GM19395 (cell line): ENCODE measurements at regions not wholly inside any gene's neighbourhood (a gene's known extent, or its start where the extent isn't known, plus 50 kb on each side); places are given as distances from the start of the nearest gene placed in this dataset.
"Not testable (repeated sequence)": the region's sequence is repeated elsewhere in the genome, so short reads cannot be mapped to it uniquely, and the experiment has no call there.

Experiments
- ATAC-seq: cut with Tn5 transposase; IDR thresholded peaks from one replicate; pipeline ENCODE4 v1.9.1; 2021; ENCODE audit warnings: mild to moderate bottlenecking, moderate library complexity; ENCODE audit not compliant: unreplicated experiment

- ATAC-seq = no peak
Observed at GRCh38 chr2:88913280-88913679, 221.8 kb downstream of the RPIA start.

GRCh38 chr2:88919087-88919738 lies 227.7 kb downstream of the RPIA start:
- ATAC-seq = no peak

- not testable (repeated sequence) for ATAC-seq
Observed at GRCh38 chr2:88920399-88920798, 228.9 kb downstream of the RPIA start.

GRCh38 chr2:88924533-88924932 lies 233.1 kb downstream of the RPIA start:
- no peak for ATAC-seq

GRCh38 chr2:88925770-88926462 lies 234.4 kb downstream of the RPIA start:
- no peak for ATAC-seq

- ATAC-seq = no peak
Observed at GRCh38 chr2:88927128-88927527, 235.7 kb downstream of the RPIA start.

GRCh38 chr2:88930659-88931058 lies 239.2 kb downstream of the RPIA start:
- ATAC-seq = no peak

GRCh38 chr2:88932686-88933085 lies 241.2 kb downstream of the RPIA start:
- ATAC-seq = no peak

GRCh38 chr2:88933091-88933490 lies 241.6 kb downstream of the RPIA start:
- no peak for ATAC-seq

GRCh38 chr2:88933980-88934379 lies 242.5 kb downstream of the RPIA start:
- no peak for ATAC-seq

GRCh38 chr2:88941178-88941577 lies 249.7 kb downstream of the RPIA start:
- ATAC-seq = not testable (repeated sequence)

GRCh38 chr2:88942798-88943197 lies 251.3 kb downstream of the RPIA start:
- ATAC-seq = no peak

GRCh38 chr2:88949336-88949735 lies 257.9 kb downstream of the RPIA start:
- no peak for ATAC-seq

GRCh38 chr2:88950010-88950409 lies 258.5 kb downstream of the RPIA start:
- no peak for ATAC-seq

GRCh38 chr2:88955607-88956006 lies 264.1 kb downstream of the RPIA start:
- ATAC-seq = no peak

- no peak for ATAC-seq
Observed at GRCh38 chr2:88959480-88960204, 268.2 kb downstream of the RPIA start.

- ATAC-seq = not testable (repeated sequence)
Observed at GRCh38 chr2:88961323-88961722, 269.9 kb downstream of the RPIA start.

GRCh38 chr2:88967844-88968243 lies 276.4 kb downstream of the RPIA start:
- no peak for ATAC-seq

- ATAC-seq = not testable (repeated sequence)
Observed at GRCh38 chr2:88978011-88978410, 286.5 kb downstream of the RPIA start.

GRCh38 chr2:88978446-88978845 lies 287.0 kb downstream of the RPIA start:
- ATAC-seq = not testable (repeated sequence)

GRCh38 chr2:88984079-88984478 lies 292.6 kb downstream of the RPIA start:
- not testable (repeated sequence) for ATAC-seq
